ENCODE measurements at regions not wholly inside any gene's neighbourhood (a gene's known extent, or its start where the extent isn't known, plus 50 kb on each side); places are given as distances from the start of the nearest gene placed in this dataset.

- no peak overlapping the region for H3K27ac ChIP-seq (ENCODE audit: control insufficient read depth, insufficient read depth)
- H3K4me1 ChIP-seq (ENCODE audit: control insufficient read depth, insufficient read depth, low read length), result no peaks in the 10 kb centered on the region
- intact Hi-C loops (cut with micrococcal nuclease; ENCODE audit: unreplicated experiment), result no loop called here
- H3K4me3 ChIP-seq, result no peak overlapping the region
- SMC1A ChIA-PET (ENCODE audit: uncharacterized antibody, unreplicated experiment), result no interaction called here
- no peaks in the 10 kb centered on the region for H4K20me1 ChIP-seq (ENCODE audit: control insufficient read depth, insufficient read depth)
- RAD21 ChIA-PET (ENCODE audit: unreplicated experiment), result no interaction called here
- in situ Hi-C loops (cut with MboI), result no loop called here
- WGBS (ENCODE audit: insufficient coverage, insufficient replicate concordance, low lambda C conversion rate, missing lambda C conversion rate), result 31% methylated on average over 7 of the region's 7 CpGs
- no peak overlapping the region for H3K9ac ChIP-seq (ENCODE audit: control insufficient read depth, insufficient read depth, low read length)
- no peak for ATAC-seq
- FAIRE-seq, result no peak
- H3K36me3 ChIP-seq (ENCODE audit: control insufficient read depth in 2 of 2, insufficient read depth in 2 of 2, low read length in 1 of 2), result no peaks in the 10 kb centered on the region
- POLR2A ChIA-PET, result no interaction called here
- H3K4me2 ChIP-seq (ENCODE audit: control insufficient read depth, insufficient read depth), result no peak overlapping the region
- BruUV-seq (replicated peaks), result no TSS peak
- DNase-seq (ENCODE audit: low read depth, low spot score), result no peak
- no peaks in the 10 kb centered on the region for H3K79me2 ChIP-seq (ENCODE audit: control insufficient read depth, insufficient read depth, low read length)
- no peak overlapping the region for H2AFZ ChIP-seq (ENCODE audit: control insufficient read depth, low read depth, low read length)
- H3K9me3 ChIP-seq (replicated peaks; ENCODE audit: control insufficient read depth, insufficient read depth, low read length), result no peaks in the 10 kb centered on the region
- no peaks in the 10 kb centered on the region for H3K27me3 ChIP-seq (replicated peaks in 1 of 2; ENCODE audit: control insufficient read depth in 2 of 2, insufficient read depth in 2 of 2, low read length in 1 of 2)
- CTCF ChIA-PET, result no interaction called here
- TF ChIP-seq WRNIP1 (IDR thresholded peaks at IDR 0.05; ENCODE audit: borderline replicate concordance, low read depth, low read length) (no peak), CHD1 (IDR thresholded peaks at IDR 0.05; ENCODE audit: low read depth, low read length) (no peak), STAT3 (IDR thresholded peaks at IDR 0.05; ENCODE audit: low read depth, low read length) (no peak), HDAC2 (IDR thresholded peaks at IDR 0.05) (no peak), CEBPB (IDR thresholded peaks at IDR 0.05; ENCODE audit: borderline replicate concordance in 1 of 2, low read depth in 2 of 2, low read length in 2 of 2) (no peak), RUNX3 (IDR thresholded peaks at IDR 0.05; ENCODE audit: low read length) (no peak), FOS (IDR thresholded peaks at IDR 0.05; ENCODE audit: borderline replicate concordance, extremely low read depth, insufficient read length) (no peak), BCLAF1 (IDR thresholded peaks at IDR 0.05) (no peak), CUX1 (IDR thresholded peaks at IDR 0.05; ENCODE audit: insufficient replicate concordance, low read depth, low read length) (no peak), LARP7 (IDR thresholded peaks at IDR 0.05) (no peak), BACH1 (IDR thresholded peaks at IDR 0.05; ENCODE audit: borderline replicate concordance) (no peak), PRDM15 (CRISPR knock-in tag; IDR thresholded peaks at IDR 0.05) (no peak), MYB (IDR thresholded peaks at IDR 0.05; ENCODE audit: borderline replicate concordance, low read depth, low read length) (no peak), ZNF207 (IDR thresholded peaks at IDR 0.05; ENCODE audit: borderline replicate concordance) (no peak), CHD4 (IDR thresholded peaks at IDR 0.05) (no peak)
These were observed 152.2 kb downstream of the TMEM18 start for GRCh38 chr2:525021-525420.

Data from GM12878 (cell line).